SU-DHL-6 (cell line): ENCODE measurements at regions not wholly inside any gene's neighbourhood (a gene's known extent, or its start where the extent isn't known, plus 50 kb on each side); places are given as distances from the start of the nearest gene placed in this dataset.
"Not testable (repeated sequence)": the region's sequence is repeated elsewhere in the genome, so short reads cannot be mapped to it uniquely, and the experiment has no call there.

ENCODE experiments used
- CTCF ChIP-seq: fragments of 200-600 bp; sonication (generic); IDR thresholded peaks from one replicate; pipeline ENCODE4 v1.5.1; 2017; ENCODE audit warnings: antibody characterized with exemption, mild to moderate bottlenecking, low read length, moderate library complexity; ENCODE audit not compliant: insufficient read depth, poor library complexity, severe bottlenecking
- EZH2phosphoT487 ChIP-seq: fragments of 200-600 bp; sonication (generic), shearing (Covaris generic); conservative IDR thresholded peaks from 2 replicates; pipeline ENCODE4 v1.6.1; 2018; ENCODE audit warnings: mild to moderate bottlenecking, antibody characterized with exemption, low read length, moderate library complexity, mixed read lengths

GRCh38 chr2:145880997-145881396 lies 1361.1 kb upstream of the ZEB2 start:
- TF ChIP-seq EZH2phosphoT487, CTCF: not testable (repeated sequence)
